IPS-20b (cell line): ENCODE measurements at regions not wholly inside any gene's neighbourhood (a gene's known extent, or its start where the extent isn't known, plus 50 kb on each side); places are given as distances from the start of the nearest gene placed in this dataset.
"Not testable (repeated sequence)": the region's sequence is repeated elsewhere in the genome, so short reads cannot be mapped to it uniquely, and the experiment has no call there.

ENCODE experiments used
- H3K27ac ChIP-seq: one replicate; pipeline ENCODE4 v1.5.1; 2013; ENCODE audit warnings: low read length
- H3K27me3 ChIP-seq: 2 replicates; pipeline ENCODE4 v1.6.1; 2013; ENCODE audit warnings: mild to moderate bottlenecking, low read length, inconsistent platforms; ENCODE audit not compliant: insufficient read depth
- H3K36me3 ChIP-seq: 2 replicates; pipeline ENCODE4 v1.6.1; 2013; ENCODE audit warnings: low read depth, mild to moderate bottlenecking, inconsistent platforms, low read length, moderate library complexity; ENCODE audit not compliant: insufficient read depth
- H3K4me1 ChIP-seq: 2 replicates; pipeline ENCODE4 v1.6.1; 2013; ENCODE audit warnings: mild to moderate bottlenecking, control low read depth, inconsistent platforms, low read length, moderate library complexity; ENCODE audit not compliant: insufficient read depth
- H3K4me3 ChIP-seq: 2 replicates; pipeline ENCODE4 v1.5.1; 2013; ENCODE audit warnings: mild to moderate bottlenecking, low read length, inconsistent platforms
- H3K9ac ChIP-seq: 2 replicates; pipeline ENCODE4 v1.6.1; 2013; ENCODE audit warnings: low read depth, mild to moderate bottlenecking, inconsistent platforms, low read length, moderate library complexity
- H3K9me3 ChIP-seq: 2 replicates; pipeline ENCODE4 v1.6.1; 2013; ENCODE audit warnings: mild to moderate bottlenecking, low read depth, low read length, inconsistent platforms; ENCODE audit not compliant: insufficient read depth

DNA sequence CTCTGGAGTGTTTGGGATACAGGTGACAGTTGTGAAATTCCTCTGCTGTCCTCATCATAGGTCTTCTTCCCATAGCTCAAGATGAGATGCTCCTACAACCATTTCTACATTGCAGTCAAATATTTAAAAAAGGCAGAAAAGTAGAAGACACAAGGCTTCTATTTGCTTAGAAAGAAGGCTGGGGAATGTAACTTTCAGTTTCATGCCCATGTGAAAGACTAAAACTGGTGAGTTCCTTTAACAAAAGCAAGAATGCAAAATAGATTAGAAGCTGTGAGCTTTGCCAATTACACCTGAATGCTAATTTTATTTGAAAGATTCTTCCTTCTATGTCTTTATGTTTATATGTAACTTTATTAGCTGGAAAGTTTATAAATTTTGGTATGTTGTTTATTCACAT, 1682.7 kb downstream of the BRINP3 start:
- H3K9ac ChIP-seq, result no peak overlapping the region
- H3K4me1 ChIP-seq, result no peaks in the 10 kb centered on the region
- no peak overlapping the region for H3K4me3 ChIP-seq
- no peaks in the 10 kb centered on the region for H3K27me3 ChIP-seq
- H3K27ac ChIP-seq, result no peak overlapping the region
- H3K9me3 ChIP-seq, result no peaks in the 10 kb centered on the region
- H3K36me3 ChIP-seq, result no peaks in the 10 kb centered on the region

DNA sequence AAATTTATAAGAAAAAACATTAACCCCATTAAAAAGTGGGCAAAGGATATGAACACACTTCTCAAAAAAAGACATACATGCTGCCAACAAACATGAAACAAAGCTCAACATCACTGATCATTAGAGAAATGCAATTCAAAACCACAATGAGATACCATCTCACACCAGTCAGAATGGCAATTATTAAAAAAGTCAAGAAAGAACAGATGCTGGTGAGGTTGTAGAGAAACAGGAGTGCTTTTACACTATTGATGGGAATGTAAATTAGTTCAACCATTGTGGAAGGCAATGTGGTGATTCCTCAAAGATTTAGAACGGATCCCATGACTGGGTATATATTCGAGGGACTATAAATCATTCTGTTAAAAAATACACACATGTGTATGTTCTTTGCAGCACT, 1665.5 kb downstream of the BRINP3 start:
- not testable (repeated sequence) for H3K27ac ChIP-seq, H3K9me3 ChIP-seq, H3K4me3 ChIP-seq, H3K27me3 ChIP-seq, H3K9ac ChIP-seq, H3K4me1 ChIP-seq, H3K36me3 ChIP-seq

DNA sequence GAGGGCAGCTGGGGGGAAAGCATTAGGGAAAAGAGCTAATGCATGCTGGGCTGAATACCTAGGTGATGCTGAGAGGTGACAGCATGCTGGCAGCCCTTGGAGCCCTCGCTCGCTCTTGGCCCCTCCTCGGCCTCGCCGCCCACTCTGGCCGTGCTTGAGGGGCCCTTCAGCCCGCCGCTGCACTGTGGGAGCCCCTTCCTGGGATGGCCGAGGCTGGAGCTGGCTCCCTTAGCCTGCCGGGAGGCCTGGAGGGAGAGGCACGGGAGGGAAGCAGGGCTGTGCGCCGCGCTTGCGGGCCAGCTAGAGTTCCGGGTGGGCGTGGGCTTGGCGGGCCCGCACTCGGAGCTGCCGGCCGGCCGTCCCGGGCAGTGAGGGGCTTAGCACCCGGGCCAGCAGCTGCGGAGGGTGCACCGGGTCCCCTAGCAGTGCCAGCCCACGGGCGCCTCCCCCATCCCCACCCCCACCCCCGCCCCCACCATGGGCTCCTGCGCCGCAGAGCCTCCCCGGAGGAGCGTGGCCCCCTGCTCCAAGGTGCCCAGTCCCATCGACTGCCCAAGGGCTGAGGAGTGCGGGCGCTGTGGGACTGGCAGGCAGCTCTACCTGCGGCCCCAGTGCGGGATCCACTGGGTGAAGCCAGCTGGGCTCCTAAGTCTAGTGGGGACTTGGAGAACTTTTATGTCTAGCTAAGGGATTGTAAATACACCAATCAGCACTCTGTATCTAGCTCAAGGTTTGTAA, 1664.7 kb downstream of the BRINP3 start:
- H3K4me1 ChIP-seq, H3K9me3 ChIP-seq, H3K27me3 ChIP-seq, H3K4me3 ChIP-seq, H3K27ac ChIP-seq, H3K9ac ChIP-seq, H3K36me3 ChIP-seq: not testable (repeated sequence)

DNA sequence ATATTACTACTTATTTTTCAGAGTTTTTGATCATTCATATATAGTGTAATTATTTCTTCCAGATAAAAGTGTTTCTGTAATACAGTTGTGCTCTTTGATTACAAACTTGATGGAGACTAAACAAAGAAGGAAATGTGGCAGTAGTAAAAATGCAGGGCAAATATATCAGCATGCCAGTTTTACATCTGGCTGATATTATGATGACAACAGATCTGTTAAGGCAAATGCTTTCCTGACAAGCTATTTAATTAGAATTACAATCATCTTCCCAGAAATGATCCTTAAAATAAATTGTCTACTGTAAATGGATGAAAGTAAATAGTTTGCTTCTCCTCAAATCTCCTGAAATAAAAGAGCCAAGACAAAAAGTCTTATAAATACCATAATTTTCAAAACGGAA, 1659.8 kb downstream of the BRINP3 start:
- Histone ChIP-seq H3K4me3 (no peak overlapping the region), H3K27me3 (no peaks in the 10 kb centered on the region), H3K27ac (no peak overlapping the region), H3K9me3 (no peaks in the 10 kb centered on the region), H3K36me3 (no peaks in the 10 kb centered on the region), H3K9ac (no peak overlapping the region), H3K4me1 (no peaks in the 10 kb centered on the region; the same call in 1 of the 2 replicates)

DNA sequence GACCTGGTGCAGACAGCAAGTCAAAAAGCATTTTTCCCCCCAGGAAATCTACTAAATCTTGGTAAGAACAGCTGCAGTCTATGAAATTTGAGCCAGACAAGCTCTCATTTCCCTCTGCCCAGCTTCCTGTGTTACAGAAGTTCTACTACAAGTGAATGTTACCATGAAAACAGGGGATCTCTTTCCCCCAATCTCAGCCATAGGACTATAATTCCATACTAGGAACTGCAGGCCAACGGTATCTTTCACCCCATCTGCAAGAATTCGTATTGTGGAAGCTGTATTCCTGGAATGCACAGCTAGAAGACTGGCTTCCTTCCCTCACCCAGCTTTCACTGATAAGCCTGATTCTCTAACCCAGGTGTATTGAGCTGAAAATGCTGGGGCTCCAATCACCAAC, 1655.4 kb downstream of the BRINP3 start:
- Histone ChIP-seq H3K9ac (no peak overlapping the region), H3K36me3 (no peaks in the 10 kb centered on the region), H3K9me3 (no peaks in the 10 kb centered on the region)

DNA sequence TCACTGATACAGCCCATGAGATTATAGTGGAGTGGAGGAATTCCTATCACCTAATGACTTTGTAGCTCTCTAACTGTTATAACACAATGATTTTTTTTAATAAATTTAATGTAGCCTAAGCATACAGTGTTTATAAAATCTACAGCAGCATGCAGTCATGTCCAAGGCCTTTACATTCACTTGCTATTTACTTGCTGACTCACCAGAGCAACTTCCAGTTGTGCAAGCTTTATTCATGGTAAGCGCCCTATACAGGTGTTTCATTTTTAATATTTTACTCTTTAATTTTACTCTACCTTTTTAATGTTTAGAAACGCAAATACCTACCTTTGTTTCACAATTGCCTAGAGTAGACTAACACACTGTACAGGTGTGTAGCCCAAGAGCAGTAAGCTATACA, 1652.2 kb downstream of the BRINP3 start:
- H3K4me1 ChIP-seq, result no peaks in the 10 kb centered on the region; the same call in 1 of the 2 replicates
- H3K4me3 ChIP-seq, result no peak overlapping the region
- H3K27me3 ChIP-seq, result no peaks in the 10 kb centered on the region
- no peak overlapping the region for H3K9ac ChIP-seq
- no peak overlapping the region for H3K27ac ChIP-seq
- no peaks in the 10 kb centered on the region for H3K36me3 ChIP-seq
- no peaks in the 10 kb centered on the region for H3K9me3 ChIP-seq

More for the DNA sequence above, 1655.4 kb downstream of the BRINP3 start:
- Histone ChIP-seq H3K4me1 (no peaks in the 10 kb centered on the region; the same call in 1 of the 2 replicates), H3K4me3 (no peak overlapping the region), H3K27ac (no peak overlapping the region), H3K27me3 (no peaks in the 10 kb centered on the region)

DNA sequence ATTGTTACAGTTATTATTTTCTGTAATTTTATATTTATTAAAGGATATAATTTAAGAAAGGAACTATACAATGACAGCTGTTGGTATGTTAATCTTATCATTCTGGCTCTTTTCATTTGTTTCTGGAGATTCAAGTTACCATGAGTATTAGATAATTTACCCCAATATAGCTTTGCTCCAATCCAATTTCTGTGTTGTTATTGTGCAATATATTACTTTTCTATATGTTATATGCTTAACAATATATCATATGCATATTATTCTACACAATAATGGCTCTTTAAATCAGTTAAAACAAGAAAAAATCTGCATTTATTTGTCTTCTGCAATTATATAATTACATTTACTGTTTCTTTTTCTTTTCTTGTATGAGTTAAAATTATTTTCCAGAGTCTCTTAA, 1650.9 kb downstream of the BRINP3 start:
- Histone ChIP-seq H3K36me3 (no peaks in the 10 kb centered on the region), H3K27me3 (no peaks in the 10 kb centered on the region), H3K27ac (no peak overlapping the region), H3K9ac (no peak overlapping the region), H3K4me1 (no peaks in the 10 kb centered on the region; the same call in 1 of the 2 replicates), H3K4me3 (no peak overlapping the region), H3K9me3 (no peaks in the 10 kb centered on the region)

DNA sequence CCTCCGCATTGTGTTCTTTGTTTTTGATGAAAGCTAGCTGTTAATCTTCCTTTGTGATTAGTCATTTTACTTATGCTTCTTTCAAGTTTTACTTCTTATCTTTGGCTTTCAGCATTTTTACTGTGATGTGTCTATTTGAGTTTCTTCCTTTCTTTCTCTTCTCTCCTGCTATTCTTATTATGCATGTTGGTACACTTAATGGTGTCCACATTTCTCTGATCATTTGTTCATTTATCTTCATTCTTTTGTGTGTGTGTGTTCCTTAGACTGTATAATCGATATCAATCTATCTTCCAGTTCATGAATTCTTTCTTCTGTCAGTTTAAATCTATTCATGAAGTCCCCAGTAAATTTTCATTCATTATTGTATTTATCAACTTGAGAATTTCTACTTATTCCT, 1650.3 kb downstream of the BRINP3 start:
- Histone ChIP-seq H3K36me3 (no peaks in the 10 kb centered on the region), H3K27ac (no peak overlapping the region), H3K9me3 (no peaks in the 10 kb centered on the region), H3K9ac (no peak overlapping the region), H3K27me3 (no peaks in the 10 kb centered on the region), H3K4me3 (no peak overlapping the region), H3K4me1 (no peaks in the 10 kb centered on the region; the same call in 1 of the 2 replicates)

DNA sequence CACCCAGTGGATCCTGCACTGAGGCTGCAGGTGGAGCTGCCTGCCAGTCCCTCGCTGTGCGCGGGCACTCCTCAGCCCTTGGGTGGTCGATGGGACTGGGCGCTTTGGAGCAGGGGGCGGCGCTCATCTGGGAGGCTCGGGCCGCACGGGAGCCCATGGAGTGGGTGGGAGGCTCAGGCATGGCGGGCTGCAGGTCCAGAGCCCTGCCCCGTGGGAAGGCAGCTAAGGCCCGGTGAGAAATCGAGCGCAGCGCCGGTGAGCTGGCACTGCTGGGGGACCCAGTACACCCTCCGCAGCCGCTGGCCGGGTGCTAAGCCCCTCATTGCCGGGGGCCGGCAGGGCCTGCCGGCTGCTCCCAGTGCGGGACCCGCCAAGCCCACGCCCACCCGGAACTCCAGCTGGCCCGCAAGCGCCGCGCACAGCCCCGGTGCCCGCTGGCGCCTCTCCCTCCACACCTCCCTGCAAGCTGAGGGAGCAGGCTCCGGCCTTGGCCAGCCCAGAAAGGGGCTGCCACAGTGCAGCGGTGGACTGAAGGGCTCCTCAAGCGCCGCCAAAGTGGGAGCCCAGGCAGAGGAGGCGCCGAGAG, 1636.5 kb downstream of the BRINP3 start:
- H3K27me3 ChIP-seq, H3K36me3 ChIP-seq, H3K27ac ChIP-seq, H3K9me3 ChIP-seq, H3K4me3 ChIP-seq, H3K9ac ChIP-seq, H3K4me1 ChIP-seq: not testable (repeated sequence)

DNA sequence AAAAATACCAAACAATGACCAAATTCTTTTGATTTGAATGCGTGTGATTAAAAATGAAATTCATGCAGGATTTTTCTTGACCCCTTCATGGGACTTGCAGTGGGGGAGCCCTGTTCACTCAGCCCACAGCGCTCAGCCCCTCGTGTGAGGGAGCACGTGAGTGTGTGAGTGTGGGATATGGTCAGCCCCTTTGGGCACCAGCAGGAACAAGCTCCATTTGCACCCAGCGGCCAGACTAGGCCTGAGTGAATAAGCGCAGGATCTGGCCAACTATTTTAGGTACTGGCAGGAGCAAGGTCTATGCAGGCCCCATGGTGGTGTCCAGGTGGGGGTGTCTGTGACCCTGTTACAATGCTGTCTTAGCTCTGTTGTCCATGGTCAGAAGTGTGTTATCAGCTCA, 1631.2 kb downstream of the BRINP3 start:
- H3K27ac ChIP-seq, result no peak overlapping the region
- no peak overlapping the region for H3K9ac ChIP-seq
- H3K36me3 ChIP-seq, result no peaks in the 10 kb centered on the region
- no peaks in the 10 kb centered on the region for H3K9me3 ChIP-seq
- H3K4me1 ChIP-seq, result no peaks in the 10 kb centered on the region; the same call in 1 of the 2 replicates
- no peaks in the 10 kb centered on the region for H3K27me3 ChIP-seq
- no peak overlapping the region for H3K4me3 ChIP-seq

DNA sequence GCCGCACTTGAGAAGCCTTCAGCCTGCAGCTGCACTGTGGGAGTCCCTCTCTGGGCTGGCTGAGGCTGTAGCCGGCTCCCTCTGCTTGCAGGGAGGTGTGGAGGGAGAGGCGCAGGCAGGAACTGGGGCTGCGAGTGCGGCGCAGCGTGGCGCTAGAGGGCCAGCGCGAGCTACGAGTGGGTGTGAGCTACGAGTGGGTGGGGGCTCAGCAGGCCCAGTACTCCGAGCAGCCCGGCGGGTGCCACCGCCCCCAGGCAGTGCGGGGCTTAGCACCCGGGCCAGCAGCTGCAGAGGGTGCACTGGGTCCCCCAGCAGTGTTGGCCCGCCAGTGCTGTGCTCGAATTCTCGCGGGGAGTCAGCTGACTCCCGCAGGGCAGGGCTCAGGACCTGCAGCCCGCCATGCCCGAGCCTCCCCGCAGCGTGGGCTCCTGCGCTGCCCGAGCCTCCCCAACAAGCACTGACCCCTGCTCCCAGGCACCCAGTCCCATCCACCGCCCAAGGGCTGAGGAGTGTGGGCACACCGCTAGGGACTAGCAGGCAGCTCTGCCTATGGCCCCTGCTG, 1620.1 kb downstream of the BRINP3 start:
- H3K9ac ChIP-seq, result no peak overlapping the region
- H3K27me3 ChIP-seq, result no peaks in the 10 kb centered on the region
- no peak overlapping the region for H3K4me3 ChIP-seq
- no peak overlapping the region for H3K27ac ChIP-seq
- peaks cover 4% of the 10 kb centered on the region; the same call in 1 of the 2 replicates for H3K4me1 ChIP-seq
- H3K9me3 ChIP-seq, result no peaks in the 10 kb centered on the region
- H3K36me3 ChIP-seq, result no peaks in the 10 kb centered on the region

DNA sequence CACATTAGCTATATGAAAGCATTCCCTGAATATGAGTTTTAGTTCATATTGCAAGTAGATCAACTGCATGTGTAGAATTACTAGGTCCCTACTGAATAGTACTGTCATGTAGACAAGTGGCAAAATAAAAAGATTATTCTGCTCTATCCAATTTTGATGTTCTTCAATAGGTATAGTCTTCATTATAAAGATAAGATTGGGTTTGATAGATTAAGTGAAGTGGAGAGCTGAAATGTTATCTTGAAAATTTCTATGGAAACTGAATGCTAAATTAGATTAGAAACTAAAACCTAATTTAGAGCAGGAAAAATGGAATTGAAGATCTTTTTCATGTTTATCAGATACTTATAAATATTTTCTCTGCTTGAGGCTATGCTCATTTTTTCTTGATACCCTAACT, 1610.0 kb downstream of the BRINP3 start:
- H3K36me3 ChIP-seq, result no peaks in the 10 kb centered on the region
- no peak overlapping the region for H3K4me3 ChIP-seq
- no peak overlapping the region for H3K9ac ChIP-seq
- no peaks in the 10 kb centered on the region for H3K27me3 ChIP-seq
- no peaks in the 10 kb centered on the region for H3K9me3 ChIP-seq
- H3K27ac ChIP-seq, result no peak overlapping the region
- no peaks in the 10 kb centered on the region for H3K4me1 ChIP-seq
